ENCODE measurements at regions not wholly inside any gene's neighbourhood (a gene's known extent, or its start where the extent isn't known, plus 50 kb on each side); places are given as distances from the start of the nearest gene placed in this dataset.

DNA sequence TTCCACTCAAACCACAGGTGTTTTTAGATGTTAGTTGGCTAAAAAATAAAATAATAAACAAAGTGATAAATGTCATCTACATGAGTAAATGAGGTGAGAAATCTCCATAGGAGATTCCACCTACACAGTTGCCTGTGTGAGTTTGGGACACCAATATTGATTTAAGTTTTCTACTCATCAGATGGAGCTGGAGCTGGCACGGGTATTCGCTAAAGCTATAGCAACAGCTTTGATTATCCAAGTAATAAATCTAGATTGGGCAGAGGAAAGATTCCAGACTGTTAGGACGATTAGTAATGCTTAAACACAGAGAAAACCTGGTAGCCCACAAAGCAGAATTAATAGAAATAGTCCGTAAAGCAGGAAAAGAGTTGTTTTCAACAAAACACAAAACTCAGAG lies 313.9 kb downstream of the PABPC4L start:
- DNase-seq (ENCODE audit: low read depth, low spot score) = no peak

DNA sequence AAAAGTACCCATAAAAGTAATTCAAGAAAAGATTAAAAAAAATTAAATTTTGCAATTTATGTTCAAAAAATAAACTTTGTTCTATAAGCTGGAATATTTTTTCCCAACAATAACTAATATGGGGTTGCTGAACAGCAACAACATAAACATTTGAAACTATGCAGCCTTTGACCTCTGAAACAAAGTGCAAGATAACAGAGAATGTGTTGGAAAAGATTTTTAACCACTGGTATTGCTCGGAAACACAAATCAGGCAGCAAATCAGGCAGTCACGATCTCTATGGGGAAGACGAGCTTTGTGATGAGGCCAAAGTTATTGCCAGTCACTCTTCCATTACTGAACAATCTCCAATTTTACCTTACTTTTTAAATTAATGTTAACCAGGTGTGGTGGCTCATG lies 332.1 kb downstream of the PABPC4L start:
- DNase-seq (ENCODE audit: low read depth, low spot score) = no peak

DNA sequence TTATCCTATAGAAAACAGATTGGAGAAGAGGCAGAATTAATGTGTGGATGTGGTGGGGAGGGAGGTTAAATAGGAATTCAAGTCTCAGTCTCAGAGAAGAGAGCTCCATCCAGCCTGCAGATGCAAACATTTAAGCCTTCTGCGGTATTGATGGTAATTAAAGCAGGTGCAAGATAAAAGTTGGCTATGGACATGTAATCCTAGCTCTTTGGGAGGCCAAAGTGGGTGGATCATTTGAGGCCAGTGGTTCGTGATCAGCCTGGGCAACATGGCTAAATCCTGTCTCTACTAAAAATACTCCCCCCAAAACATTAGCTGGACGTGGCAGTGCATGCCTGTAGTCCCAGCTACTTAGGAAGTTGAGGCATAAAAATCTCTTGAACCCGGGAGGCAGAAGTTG lies 332.7 kb downstream of the PABPC4L start:
- DNase-seq (ENCODE audit: low read depth, low spot score) = no peak

DNA sequence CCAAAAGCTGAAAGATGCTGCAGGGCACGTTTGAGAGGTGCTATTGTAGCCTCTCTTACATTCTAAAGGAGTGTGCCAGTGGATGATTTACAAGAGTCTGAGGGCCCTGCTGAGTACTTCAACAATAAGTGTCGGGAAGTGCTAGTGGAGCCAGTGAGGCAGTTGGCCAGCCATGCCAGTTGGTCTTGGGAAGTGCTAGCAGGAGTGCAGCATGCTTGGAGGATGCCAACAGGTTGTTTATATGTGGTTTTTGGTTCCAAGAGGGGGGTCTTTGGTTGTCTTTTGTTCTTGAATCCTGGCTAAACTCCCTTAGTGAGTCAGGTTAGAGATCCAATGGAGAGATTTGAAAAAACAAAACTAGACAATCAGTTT lies 335.3 kb downstream of the PABPC4L start:
- DNase-seq (ENCODE audit: low read depth, low spot score) = no peak

DNA sequence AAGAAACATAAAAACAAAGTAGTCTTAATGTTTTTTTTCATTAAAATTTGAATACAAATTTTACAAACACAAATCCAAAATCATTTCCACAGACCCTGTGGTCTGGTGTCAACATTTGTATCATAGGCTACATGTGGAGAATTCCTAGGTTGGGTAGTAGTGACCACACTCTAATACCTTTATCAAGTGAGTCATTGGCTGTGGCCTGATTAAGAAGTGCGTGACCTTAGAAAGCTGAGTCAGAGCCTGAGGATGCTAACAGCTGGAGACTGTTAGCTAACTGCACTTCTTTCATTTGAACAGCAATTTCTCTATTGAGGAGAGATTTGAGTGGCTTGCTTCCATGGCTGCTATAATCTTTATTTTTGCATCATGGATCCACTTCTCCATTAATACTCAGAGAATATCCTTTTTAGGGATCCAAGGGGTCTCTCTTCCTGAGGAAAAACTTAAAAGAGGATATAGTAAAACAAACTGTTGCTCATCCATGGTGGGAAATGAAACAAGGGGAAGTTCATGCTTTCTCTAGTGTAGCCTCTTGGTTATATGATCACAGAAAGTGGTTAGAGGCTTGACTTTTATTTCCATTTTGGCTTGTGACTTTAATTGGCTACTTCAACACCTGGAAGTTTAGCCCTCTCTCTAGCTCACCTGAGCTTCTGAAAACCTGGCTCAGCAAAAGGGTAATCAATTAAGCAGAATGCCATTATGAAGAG lies 335.8 kb downstream of the PABPC4L start:
- peak; percentile 68 for DNase-seq (ENCODE audit: low read depth, low spot score)

DNA sequence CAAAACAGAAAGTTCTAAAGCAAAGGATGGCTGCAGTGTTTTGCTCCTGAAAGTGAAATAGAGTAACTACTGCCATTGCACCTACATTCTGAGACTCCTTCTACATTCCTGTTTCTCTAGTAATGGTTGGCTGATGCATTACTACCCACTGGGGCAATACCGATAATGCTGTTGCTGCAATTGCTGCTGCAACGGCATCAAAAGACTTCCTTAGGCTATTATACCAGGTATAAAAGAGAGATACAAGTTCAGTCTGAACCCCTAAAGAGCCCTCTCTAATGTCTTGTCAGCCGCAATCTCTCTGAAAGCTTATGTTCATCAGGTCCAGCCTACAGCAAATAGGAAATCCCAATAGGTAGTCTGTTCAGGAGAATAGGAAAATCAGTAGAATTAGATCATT lies 338.4 kb downstream of the PABPC4L start:
- no peak for DNase-seq (ENCODE audit: low read depth, low spot score)

DNA sequence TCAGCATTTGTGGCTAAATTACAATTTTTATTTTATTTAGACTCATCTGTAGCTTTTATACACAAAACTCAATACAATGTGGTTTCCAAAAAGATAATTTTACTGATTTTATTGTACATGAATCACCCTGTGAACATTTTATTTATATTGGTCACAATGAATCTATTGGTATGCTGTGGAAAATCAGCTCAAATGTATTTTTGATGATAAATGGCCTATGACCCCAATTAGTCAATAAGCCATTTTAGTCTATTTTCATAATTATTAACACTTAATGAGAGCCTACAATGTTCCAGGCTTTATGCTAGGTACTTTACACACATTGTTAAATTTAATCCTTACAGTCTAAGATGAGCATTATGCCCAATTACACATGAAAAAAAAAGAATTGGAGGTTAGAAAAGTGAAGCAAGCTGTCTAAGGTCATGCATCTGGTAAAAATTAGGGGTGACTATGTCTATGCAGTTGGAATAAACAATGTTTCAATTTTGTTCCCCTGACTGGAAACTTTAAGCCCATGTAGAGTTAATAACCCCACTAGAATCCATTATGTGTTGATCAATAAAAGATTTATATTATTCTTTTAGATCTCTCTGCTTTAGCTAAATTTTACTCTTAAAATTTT lies 344.7 kb downstream of the PABPC4L start:
- no peak for DNase-seq (ENCODE audit: low read depth, low spot score)

DNA sequence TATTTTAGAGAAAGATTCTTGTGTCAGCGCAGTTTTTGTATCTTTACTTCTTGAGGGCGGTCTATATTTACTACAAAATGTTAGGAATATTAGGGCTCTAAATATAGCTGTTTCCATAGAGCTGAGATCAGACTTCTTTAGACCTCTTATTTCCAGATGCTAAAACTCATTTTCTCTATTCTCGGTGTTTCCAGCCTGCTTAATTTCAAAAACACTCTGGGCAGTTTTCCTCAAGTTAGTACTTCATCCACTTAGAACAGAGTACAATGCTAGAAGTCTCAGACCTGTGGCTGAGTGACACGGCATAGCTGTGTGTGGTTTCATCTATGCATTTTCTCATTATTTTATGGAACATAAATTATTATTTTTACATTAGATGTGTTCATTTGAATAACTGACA lies 346.6 kb downstream of the PABPC4L start:
- no peak for DNase-seq (ENCODE audit: low read depth, low spot score)

DNA sequence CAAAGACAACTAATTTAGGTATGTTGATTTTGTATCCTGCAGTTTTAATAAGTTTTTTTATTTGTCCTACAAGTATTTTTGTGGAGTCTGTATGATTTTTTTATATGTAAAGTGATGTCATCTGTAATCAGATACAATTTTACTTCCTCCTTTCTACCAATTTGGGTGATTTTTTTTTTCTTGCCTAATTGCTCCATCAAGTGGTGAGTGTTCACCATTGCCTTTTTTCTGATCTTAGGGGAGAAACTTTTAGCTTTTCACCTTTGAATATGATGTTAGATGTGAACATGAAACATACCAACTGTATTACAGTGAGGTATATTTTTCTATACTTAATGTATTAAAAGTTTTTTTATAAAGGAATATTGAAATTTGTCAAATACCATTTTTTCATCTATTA lies 362.3 kb downstream of the PABPC4L start:
- no peak for DNase-seq (ENCODE audit: low read depth, low spot score)

DNA sequence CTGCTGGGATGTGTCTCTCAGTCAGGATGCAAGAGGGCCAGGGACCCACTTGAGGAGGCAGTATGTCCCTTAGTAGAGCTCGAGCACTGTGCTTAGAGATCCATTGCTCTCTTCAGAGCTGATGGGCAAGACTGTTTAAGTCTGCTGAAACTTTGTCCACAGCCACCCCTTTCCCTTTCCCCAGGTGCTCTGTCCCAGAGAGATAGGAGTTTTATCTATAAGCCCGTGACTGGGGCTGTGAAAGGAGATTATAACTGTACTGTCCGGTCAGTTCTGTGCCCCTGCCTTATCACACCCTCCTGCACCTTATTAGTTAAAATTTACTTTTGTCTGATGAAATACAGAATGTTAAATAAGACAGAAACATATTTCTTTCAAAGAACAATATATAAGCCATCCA lies 378.4 kb downstream of the PABPC4L start:
- DNase-seq (ENCODE audit: low read depth, low spot score) = no peak

DNA sequence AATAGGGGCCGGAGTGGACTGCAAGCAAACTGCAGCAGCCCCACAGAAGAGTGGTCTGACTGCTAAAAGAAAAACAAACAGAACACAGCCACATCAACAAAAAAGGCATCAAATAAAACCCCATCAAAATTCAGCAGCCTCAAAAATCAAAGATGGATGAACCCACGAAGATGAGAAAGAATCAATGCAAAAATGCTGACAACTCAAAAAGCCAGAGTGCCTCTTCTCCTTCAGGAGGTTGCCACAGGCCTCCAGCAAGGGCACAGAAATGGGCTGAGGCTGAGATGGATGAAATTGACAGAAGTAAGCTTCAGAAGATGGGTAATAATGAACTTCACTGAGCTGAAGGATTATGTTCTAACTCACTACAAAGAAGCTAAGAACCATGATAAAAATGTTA lies 388.6 kb downstream of the PABPC4L start:
- DNase-seq (ENCODE audit: low read depth, low spot score) = no peak

DNA sequence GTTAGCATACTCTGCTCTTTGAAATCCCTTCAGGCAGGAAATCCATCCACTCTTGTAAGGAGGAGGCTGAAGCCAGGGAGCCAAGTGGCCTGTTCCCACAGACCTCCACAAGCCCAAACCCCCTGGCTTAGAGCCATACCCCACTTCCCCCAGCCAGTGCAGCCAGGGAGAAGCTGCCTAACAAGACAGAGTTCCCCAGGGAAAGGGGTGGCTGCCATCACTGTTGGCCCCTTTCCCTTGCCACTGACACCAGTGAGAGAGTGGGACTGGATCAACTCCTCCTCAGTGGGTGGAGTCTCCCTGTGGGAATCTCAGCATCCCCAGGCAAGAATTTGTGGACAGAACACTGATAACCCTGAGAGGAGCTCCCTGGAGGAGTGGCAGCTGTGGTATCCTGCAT lies 389.4 kb downstream of the PABPC4L start:
- no peak for DNase-seq (ENCODE audit: low read depth, low spot score)

DNA sequence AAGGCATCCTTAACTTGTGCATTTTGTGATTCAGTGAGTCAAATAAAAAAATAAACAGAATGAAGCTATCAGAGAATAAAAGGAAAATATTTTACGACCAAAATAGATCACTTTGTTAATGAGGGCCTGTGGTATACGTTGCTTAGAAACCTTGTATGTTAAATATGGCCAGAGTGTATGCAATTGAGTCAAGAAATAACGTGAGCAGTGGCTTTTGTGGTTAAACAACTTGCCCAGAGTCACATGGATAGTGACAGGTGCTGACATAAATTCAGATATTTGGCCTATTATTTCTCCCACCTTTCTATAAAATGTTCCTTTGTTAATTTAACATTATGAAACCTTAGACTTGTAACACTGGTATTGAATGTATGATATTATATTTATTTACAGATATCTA lies 393.4 kb downstream of the PABPC4L start:
- DNase-seq (ENCODE audit: low read depth, low spot score) = no peak

DNA sequence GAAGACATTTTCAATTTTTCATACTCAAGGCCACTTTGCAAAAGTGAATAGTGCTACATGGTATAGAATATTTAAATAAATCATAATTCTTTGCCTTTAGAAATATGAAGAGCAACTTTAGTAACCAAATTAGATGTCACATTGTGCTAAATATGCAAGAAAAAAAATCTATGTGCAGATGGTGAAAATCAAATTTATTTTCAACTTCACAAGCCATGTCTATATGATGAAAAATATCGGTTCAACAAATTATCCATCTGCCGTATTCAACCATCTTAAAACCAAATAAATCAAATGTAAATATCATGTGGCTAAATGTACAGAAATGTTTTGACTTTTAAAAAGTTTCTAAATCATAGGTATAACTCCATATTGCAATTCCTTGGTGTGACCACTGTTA lies 398.2 kb downstream of the PABPC4L start:
- no peak for DNase-seq (ENCODE audit: low read depth, low spot score)

DNA sequence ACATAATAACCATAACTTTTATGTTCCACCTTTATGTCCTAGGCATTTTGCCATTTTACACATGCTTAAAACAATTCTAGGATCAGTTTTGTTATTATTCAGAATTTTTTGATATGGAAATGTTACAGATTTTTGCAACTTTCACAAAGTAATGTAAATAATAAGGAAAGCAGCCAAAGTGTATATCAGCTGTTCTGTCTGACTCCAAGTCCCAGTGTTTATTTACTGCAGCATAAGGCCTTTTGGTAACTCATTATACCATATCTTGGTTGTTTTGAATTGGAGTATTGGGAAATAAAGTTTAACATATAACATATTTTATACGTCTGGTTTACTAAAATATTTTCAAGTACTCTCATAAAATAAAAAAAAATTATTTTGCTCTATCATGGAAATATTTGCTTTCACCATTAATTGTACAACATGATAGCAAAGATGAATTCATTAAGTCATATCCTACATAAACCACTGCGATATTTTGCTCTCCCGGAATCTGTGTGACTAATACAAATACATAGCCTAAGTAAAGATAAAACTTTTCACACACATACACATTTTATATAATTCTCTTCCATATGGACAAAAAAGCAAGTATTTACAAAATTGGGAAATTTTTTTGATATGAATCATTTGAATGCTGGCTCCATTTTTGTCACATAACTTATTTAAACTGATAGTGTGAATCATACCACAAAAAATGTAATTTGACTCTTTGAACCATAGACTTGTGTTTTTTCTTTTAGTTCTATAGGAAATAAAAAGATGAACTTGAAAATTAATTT lies 399.0 kb downstream of the PABPC4L start:
- DNase-seq (ENCODE audit: low read depth, low spot score) = no peak

DNA sequence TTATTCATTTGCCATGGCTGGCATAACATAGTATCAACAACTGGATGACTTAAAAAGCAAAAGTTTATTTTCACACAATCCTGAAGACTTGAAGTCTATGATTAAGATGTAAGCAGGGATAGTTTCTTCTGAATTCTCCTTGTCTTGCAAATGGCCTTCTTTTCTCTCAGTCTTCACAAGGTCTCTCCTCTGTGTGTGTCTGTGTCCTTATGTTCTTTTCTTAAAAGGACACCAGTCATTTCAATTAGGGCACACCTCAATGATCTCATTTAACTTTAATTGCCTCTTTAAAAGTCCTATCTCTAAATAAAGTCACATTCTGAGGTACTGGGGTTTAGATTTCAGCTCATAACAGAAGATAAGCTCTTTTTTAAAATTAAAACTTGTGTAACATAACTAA lies 399.7 kb downstream of the PABPC4L start:
- no peak for DNase-seq (ENCODE audit: low read depth, low spot score)

DNA sequence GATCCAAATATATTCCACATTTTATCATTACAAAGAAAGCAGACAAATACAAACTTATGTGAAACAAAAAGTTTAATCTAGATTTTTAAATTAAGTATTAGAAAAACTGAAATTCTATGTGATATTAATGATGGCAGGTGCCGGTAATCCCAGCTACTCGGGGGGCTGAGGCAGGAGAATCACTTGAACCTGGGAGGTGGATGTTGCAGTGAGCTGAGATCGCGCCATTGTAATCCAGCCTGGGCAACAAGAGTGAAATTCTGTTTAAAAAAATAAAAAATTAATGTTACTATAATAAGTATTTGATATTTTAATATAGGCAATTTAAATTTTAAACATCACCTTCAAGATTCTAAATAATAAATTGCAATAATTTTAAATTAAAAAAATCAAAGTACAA lies 400.6 kb downstream of the PABPC4L start:
- DNase-seq (ENCODE audit: low read depth, low spot score) = no peak

DNA sequence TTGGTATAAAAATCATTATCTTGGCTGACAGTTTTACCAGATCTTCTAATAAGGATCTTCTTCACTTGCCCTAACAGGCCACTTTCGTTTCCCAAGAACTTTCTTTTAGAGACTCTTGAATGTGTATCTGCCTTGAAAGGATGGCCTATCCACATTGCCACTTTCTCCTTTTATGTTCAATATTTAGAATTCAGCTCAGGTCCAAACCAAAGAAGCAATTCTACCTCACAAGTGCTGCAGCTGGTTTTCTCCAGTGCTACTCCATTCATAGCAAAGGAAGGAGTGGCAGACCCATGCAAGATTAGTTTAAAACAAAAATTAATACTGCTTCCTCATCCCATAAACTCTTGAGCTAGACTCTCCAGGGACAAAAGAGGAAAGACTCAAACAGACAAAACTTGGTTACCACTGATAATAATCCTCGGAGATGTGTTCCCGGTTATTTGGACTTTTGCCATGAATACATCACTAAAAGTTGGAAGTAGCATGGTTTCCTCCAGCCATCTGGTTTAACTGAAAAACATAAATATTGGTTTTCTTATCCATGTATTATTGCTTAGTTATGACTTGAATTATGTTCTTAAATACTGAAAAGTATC lies 401.8 kb downstream of the PABPC4L start:
- no peak for DNase-seq (ENCODE audit: low read depth, low spot score)

DNA sequence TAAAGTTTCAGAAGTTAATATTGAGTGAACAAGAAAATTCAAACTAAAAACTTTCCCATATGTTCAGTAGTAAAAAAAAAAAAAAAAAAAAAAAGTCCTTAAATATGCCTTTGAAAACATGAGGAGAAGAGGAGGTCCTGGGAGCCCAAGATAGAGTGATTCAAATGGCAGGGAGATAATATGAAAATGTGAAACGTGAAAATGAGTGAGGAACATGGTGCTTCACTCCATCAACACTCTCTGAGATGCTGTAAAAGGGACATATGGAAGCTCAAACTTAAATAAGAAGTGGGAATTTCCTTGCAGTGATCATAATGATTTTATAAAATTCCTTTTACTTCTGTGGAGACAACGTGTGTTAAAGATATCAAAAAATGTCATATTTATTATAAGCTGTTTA lies 423.9 kb downstream of the PABPC4L start:
- DNase-seq (ENCODE audit: low read depth, low spot score) = no peak

DNA sequence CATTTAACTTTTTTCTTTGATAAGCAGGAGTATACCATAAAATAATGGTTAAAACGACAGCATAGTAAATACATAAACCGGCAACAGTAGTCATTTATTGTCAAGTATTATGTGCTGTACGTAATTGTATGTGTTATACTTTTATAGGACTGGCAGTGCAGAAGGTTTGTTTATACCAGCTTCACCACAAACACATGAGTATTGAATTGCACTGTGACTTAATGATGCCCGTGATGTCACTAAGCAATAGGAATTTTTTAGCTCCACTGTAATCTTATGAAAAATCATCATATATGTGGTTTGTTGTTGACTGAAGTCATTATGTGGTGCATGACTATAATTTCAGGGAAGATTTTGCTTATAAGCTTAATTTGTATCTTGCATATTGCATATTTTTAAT lies 424.6 kb downstream of the PABPC4L start:
- DNase-seq (ENCODE audit: low read depth, low spot score) = no peak

DNA sequence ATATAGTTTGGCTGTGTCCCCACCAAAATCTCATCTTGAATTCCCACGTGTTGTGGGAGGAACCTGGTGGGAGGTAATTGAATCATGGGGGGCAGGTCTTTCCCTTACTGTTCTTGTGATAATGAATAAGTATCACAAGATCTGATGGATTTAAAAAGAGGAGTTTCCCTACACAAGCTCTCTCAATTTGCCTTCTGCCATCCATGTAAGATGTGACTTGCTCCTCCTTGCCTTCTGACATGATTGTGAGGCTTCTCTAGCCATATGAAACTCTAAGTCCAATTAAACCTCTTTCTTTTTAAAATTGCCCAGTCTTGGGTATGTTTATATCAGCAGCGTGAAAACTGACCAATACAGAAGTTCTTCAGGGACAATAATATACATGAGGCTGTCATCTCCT lies 425.1 kb downstream of the PABPC4L start:
- no peak for DNase-seq (ENCODE audit: low read depth, low spot score)

DNA sequence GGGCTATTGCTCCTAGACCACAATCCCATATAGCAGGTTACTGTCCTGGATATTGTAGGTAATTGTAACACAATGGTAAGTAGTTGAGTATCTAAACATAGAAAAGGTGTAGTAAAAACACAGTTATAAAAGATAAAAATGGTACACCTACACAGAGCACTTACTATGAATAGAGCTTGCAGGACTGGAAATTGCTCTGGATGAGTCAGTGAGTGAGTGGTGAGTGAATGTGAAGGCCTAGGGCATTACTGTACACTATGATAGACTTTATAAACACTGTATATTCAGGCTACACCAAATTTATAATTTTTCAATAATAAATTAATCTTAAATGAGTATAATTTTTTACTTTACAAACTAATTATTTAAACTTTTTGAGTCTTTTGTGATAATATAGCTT lies 425.7 kb downstream of the PABPC4L start:
- DNase-seq (ENCODE audit: low read depth, low spot score) = no peak

DNA sequence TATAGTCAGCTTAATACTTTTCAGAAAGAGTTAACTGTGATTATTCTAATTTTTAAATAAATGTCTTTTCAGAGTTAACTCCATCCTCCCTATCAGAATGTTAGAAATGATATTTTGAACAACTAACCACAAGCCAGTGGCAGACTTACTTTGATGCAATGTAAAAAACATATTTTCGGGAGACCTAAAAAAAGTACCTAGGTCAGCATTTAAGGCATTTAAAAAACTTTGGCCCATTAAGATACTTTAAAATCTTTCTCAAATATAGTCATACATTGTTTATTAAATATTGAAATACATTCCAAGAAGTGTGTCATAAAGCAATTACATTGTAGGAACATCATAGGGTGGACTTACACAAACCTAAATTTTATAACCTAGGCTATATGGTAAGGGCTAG lies 426.1 kb downstream of the PABPC4L start:
- no peak for DNase-seq (ENCODE audit: low read depth, low spot score)
